HG02571 (cell line): ENCODE measurements at regions not wholly inside any gene's neighbourhood (a gene's known extent, or its start where the extent isn't known, plus 50 kb on each side); places are given as distances from the start of the nearest gene placed in this dataset.
"Not testable (repeated sequence)": the region's sequence is repeated elsewhere in the genome, so short reads cannot be mapped to it uniquely, and the experiment has no call there.

ENCODE experiments used
- ATAC-seq: cut with Tn5 transposase; IDR thresholded peaks from one replicate; pipeline ENCODE4 v1.9.1; 2021; ENCODE audit warnings: mild to moderate bottlenecking, moderate library complexity; ENCODE audit not compliant: unreplicated experiment

- ATAC-seq: no peak
Measured at GRCh38 chr12:87196321-87196720, 832.9 kb downstream of the C12orf50 start.

- ATAC-seq: not testable (repeated sequence)
Measured at GRCh38 chr12:87194389-87194788, 834.8 kb downstream of the C12orf50 start.

GRCh38 chr12:87185367-87185766, 843.8 kb downstream of the C12orf50 start:
- no peak for ATAC-seq

- no peak for ATAC-seq
Measured at GRCh38 chr12:87182696-87183233, 846.4 kb downstream of the C12orf50 start.

GRCh38 chr12:87171356-87171755, 857.8 kb downstream of the C12orf50 start:
- no peak for ATAC-seq

GRCh38 chr12:87169010-87169409, 860.2 kb downstream of the C12orf50 start:
- ATAC-seq: no peak

- no peak for ATAC-seq
Measured at GRCh38 chr12:87165733-87166375, 863.3 kb downstream of the C12orf50 start.

GRCh38 chr12:87163122-87163521, 866.1 kb downstream of the C12orf50 start:
- no peak for ATAC-seq

GRCh38 chr12:87160848-87161601, 868.2 kb downstream of the C12orf50 start:
- no peak for ATAC-seq

GRCh38 chr12:87157791-87158190, 871.4 kb downstream of the C12orf50 start:
- no peak for ATAC-seq

- ATAC-seq: no peak
Measured at GRCh38 chr12:87155621-87156020, 873.6 kb downstream of the C12orf50 start.

GRCh38 chr12:87152841-87153528, 876.2 kb downstream of the C12orf50 start:
- ATAC-seq: no peak

GRCh38 chr12:87152075-87152474, 877.1 kb downstream of the C12orf50 start:
- no peak for ATAC-seq

GRCh38 chr12:87150969-87151662, 878.1 kb downstream of the C12orf50 start:
- ATAC-seq: peak; percentile 93

GRCh38 chr12:87142342-87142741, 886.2 kb upstream of the MGAT4C start:
- no peak for ATAC-seq

GRCh38 chr12:87141091-87141490, 884.9 kb upstream of the MGAT4C start:
- no peak for ATAC-seq

- no peak for ATAC-seq
Measured at GRCh38 chr12:87140262-87140661, 884.1 kb upstream of the MGAT4C start.

GRCh38 chr12:87137220-87137619, 881.0 kb upstream of the MGAT4C start:
- no peak for ATAC-seq

GRCh38 chr12:87136330-87136976, 880.3 kb upstream of the MGAT4C start:
- ATAC-seq: no peak

GRCh38 chr12:87127272-87127671, 871.1 kb upstream of the MGAT4C start:
- ATAC-seq: no peak

- no peak for ATAC-seq
Measured at GRCh38 chr12:87121896-87122295, 865.7 kb upstream of the MGAT4C start.
